ENCODE measurements at regions not wholly inside any gene's neighbourhood (a gene's known extent, or its start where the extent isn't known, plus 50 kb on each side); places are given as distances from the start of the nearest gene placed in this dataset.

GRCh38 chr22:47398491-47398890 lies 636.0 kb downstream of the TBC1D22A start:
- DNase-seq, result no peak

DNA sequence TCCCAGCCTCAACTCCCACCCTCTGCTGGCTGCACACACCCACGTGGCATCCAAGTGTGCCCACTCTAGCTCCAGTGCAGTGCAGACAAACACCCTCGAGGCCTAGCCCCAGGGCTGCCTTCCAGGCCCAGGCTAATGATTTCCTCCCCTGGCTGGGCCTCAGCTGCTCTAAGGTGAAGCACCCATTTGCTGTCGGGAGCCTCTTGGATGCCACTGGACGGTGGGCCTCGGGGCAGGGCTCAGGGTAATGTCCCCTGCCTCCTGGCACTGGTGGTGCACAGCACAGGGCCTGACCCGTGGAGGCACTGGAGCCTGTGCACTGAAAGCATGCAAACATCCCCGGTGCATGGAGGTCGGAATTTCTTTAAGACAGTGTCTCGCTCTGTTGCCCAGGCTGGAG lies 635.2 kb downstream of the TBC1D22A start:
- DNase-seq, result no peak

DNA sequence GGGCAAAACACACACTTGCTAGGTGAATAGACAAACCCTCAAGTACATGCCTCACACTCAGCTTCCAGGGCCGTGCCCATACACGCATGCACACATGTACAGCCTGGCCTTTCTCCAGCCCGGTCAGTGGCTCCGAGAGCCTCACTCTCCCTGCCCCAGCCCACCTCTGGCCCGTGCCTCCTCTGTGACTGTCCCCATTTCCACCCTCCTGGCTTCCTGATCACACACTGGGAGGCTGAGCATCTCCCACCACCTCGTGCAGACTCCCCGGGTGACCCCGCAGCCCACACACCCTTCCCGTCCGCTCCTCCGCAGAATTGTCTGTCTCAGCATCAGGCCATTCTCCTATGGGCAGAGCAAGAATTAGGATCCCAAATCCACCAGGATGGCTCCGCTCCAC lies 634.1 kb downstream of the TBC1D22A start:
- DNase-seq, result no peak

DNA sequence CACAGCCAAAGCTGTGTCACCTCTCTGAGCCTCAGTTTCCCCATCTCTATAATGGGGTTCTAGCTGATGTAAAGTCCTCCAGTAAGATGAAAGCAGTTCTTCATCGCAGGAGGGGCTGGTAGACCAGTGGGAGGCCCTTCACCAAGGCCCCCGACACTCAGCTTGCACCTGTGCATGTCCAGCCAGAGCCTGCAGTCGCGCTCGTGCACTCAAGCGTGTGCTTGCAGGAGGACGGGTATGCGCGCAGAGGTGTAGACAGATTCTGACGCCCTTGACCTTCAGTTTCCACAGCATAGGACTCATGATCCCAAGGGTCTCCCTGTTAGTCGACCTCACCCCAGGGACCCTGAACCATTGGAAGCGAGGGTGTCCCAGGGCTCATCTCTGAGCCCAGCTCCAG lies 633.7 kb downstream of the TBC1D22A start:
- DNase-seq, result no peak

DNA sequence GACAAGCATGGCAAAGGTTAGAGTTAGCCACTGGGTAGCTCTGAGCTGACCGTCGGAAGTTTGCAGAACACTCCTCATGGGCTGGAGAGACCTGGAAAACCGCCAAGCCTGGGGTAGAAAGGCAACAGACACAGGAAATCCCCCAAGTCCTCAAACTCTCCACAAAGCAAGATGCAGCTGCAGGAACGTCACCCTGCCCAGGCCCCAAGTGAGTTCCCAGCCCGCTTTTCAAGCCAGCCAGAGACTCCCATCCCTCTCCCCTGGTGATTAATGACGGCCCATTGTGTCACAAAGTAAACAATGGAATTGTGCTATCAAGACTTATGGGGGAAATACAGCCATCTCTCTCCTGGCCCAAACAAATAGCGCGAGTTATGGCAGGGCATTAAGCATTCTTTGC lies 633.0 kb downstream of the TBC1D22A start:
- no peak for DNase-seq

DNA sequence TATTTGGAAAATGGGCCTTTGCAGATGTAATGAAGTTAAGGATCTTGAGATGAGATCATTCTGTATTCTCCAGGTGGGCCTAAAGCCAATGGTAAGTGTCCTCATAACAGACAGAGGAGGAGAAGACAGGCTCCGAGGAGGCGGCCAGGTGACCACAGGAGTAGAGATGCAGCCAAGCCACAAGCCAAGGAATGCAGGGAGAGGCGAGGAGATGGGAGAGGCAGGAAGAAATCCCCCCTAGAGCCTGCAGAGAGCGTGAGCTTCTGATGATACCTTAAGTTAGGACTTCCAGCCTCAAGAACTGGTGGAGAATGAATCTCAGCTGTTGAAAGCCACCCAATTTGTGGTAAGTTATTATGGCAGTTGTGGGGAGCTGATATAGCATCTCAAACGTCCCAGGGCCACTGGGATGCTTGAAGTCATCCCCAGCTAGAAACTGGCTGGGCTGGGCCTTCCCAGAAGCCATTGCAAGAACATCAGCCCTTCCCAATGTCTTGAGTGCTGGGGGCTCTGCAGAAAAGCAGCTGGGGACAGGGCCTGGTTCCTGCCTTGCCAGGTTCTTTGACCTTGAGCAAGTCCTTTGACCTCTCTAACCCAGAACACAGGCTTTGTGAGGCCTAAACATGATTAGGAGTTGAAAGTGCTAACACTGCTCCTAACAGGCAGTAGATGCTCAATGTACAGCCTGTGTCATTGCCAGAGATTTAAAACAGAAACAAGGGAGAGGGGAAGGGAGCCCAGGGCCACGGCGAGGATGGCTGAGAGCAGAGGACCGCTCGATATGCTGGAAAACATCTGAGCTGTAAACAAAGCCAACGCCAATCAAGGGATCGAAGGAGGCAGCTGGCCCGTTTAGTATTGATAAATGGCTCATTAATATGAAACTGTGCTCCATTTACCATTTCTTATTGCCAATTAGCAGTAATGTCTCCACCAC lies 632.3 kb downstream of the TBC1D22A start:
- no peak for DNase-seq

DNA sequence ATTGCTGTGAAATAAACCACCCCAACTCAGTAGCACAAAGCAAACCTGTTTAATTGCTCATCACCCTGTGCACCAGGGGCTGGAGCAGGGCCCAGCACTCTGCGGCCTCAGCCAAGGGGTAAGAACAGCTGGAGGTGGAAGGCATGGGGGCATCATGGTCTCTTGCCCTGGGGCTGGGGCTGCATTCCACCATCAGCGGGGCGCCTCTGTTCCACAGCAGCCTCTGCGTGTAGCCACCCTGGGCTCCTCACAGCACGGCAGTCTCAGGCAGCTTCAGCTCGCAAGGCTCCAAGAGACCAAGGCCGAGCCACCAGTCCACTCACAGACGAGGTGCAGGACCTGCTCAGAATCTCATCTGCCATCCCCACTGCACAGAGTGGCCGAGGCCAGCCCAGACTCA lies 630.7 kb downstream of the TBC1D22A start:
- DNase-seq, result no peak

GRCh38 chr22:47392729-47393128 lies 630.3 kb downstream of the TBC1D22A start:
- no peak for DNase-seq

DNA sequence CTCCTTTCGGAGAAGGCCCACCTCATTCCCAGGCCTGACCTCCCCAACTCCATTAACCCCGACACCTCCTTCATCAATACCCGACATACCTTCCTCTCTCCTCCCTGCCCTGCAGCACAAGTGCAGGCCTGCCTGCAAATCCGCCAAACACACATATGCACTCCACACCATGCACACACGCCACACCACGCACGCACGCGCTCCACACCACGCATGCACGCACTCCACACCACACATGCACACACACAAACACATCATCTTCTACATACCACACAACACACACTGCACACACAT lies 629.6 kb downstream of the TBC1D22A start:
- DNase-seq, result no peak

GRCh38 chr22:47391169-47392053 lies 629.0 kb downstream of the TBC1D22A start:
- DNase-seq, result no peak

DNA sequence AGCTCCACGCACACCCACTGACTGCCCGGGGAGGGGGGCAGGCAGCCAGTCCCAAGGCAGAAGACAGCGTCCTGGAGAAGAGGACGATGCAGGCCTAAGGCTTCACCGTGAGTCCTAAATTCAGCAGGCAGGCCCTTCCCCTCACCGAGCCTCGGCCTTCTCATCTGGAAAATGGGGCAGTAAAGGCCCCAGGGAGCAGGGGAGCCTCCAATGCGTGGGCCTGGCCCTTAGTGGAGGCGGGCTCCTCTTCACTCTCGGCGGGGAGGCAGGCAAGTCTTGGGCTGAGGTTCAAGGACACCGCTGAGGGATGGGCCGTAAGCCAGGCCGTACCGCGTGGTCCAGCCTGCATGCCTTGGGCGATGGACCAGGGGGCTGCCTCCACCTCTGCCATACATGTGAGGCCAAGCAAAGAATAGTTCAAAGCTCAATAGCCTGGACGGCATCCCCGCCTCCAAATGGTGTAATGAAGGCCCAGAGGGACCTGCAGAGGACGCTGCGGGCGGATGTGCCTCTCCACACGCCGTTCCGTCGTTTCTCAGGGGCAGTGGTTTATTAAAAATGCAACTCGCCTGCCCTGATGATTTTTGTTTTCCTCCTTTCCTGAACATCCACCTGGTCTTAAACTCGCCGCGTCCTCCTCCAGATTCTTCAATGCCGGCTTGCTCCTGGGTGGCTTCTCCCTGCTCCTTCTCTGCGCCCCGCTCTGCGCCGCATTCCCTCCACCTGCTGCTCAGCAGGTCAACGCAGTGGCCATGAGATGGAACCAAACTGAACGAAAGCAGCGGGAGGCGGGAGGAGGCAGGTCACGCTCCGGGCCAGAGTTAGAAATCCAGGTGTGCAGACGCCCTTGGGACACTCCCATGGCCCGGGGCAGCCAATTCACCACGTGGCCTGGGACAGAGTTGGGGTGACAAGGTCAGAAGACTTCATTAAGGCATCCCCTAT lies 627.8 kb downstream of the TBC1D22A start:
- no peak for DNase-seq

DNA sequence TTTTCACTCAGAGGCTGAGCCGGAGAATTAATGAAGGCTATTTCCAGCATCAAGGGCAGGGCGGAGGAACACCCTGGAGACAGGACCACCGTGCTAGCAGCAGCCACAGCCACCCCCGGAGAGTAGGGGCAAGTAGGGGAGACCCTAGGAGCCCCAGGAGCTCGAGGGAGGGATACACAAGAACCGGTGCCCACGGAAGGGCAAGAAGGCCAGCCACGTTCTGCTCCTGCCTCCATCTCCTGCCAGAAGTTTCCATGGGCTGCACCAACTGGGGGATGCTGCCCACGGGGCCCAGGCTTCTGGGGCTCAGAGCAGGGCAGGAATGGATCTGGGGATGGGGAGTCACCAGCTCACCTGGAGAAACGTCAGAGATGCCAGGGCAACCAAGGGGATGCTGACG lies 626.8 kb downstream of the TBC1D22A start:
- no peak for DNase-seq

DNA sequence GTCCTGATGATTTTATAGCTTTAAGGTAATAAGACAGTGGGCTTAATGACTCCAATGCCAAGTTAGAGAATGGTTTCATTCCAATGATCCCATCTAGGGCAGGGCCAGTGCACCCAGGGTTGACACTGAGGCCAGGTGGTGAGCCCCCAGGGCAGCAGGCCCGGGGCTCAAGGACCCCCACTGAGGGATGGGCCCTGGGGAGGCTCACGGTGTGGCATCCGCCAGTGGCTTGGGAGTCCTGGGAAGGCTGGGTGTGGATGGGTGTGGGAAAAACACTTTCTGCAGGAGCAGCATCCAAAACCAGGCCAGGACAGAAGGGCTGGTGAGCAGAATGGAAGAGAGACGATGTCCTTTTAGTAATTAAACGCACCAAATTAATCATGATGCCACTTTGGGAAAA lies 626.3 kb downstream of the TBC1D22A start:
- DNase-seq, result no peak

DNA sequence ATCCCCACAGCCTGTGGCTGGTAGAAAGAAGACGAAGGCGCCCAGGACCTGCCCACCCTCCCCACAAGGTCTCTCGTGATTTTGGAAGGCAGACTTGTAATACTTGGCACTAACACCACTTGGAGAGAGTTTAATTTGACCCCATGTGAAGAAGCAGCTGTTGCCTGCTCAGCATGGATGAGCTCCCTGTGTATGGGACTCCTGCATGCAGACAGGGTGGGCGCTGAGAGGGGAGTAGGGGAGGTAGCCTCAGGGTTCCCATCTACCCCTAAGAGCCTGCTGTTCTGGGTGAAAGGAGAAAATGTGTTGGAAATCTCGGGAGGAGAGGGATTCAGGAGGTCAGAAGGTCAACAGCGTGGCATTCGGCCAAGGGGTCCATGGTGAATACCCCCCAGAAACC lies 625.9 kb downstream of the TBC1D22A start:
- DNase-seq, result no peak

- DNase-seq, result no peak
These were observed 624.5 kb downstream of the TBC1D22A start for GRCh38 chr22:47386812-47387510.

GRCh38 chr22:47384977-47385376 lies 622.5 kb downstream of the TBC1D22A start:
- no peak for DNase-seq

DNA sequence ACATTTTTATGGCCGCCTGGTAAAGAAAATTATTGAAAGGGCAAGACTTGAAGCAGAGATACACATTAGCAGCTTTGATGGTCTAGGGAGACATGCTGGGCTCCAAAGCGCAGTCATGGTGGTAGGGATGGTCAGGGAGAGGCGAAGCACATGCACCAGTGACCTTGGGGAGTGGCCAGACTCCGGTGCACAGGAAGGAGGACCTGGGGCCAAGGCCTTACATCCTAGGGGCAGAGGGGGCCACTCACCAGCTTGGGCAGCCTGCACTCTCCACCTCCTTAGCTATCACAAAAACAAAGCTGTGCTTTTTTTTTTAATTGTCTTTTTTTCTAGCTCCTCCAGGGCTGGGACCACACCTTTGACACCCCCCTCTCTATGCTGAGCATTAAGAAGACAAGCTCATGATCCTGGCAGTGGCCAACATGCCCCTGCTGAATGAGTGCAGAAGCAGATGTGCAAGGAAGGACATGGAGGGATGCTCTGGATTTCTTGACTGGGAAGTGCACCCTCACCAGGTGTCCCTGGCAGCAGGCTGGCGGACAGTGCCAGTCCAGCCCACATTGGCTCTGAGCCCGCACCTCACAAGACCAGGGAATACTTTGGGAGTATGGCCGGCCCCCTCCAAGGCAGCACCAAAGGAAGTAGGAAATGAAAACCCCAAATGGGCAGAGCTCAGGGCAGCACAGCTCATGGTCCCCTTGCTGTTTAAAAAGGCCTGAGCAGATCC lies 619.9 kb downstream of the TBC1D22A start:
- DNase-seq, result no peak

DNA sequence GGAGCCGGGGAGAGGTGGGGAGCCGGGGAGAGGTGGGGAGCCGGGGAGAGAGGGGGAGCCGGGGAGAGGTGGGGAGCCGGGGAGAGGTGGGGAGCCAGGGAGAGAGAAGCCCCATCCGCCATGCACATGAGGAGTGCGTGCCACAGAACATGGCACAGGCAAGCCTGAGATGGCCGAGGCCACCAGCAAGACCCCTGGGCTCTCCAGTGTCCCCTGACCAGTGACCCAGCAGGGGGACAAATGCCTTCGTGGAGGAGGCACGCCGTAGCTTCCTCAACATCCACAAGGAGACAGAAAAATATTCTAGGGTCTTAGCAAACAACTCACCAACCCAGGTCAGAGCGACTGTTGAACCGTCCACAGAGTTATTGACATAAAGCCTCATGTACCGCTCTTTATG lies 618.8 kb downstream of the TBC1D22A start:
- no peak for DNase-seq

GRCh38 chr22:47380692-47381091 lies 618.2 kb downstream of the TBC1D22A start:
- DNase-seq, result no peak

DNA sequence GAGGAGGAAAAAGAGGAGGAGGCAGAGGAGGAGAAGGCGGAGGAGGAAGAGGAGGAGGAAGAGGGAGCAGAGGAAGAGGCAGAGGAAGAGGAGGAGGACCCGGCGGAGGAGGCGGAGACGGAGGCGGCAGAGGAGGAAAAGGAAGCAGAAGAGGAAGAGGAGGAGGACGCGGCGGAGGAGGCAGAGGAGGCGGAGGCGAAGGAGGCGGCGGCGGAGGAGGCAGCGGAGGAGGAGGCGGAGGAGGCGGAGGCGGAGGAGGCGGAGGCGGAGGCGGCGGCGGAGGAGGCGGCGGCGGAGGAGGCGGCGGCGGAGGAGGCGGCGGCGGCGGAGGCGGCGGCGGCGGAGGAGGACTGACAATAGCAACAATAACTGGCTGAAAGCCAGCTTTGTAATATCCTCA lies 616.6 kb downstream of the TBC1D22A start:
- no peak for DNase-seq

GRCh38 chr22:47377926-47378560 lies 615.6 kb downstream of the TBC1D22A start:
- no peak for DNase-seq

Data from hematopoietic multipotent progenitor cell treated with erythropoietin and hydrocortisone succinate and interleukin-3 and kit ligand, for 4 days (in vitro differentiated cells).